WTC11 (cell line): ENCODE measurements at regions not wholly inside any gene's neighbourhood (a gene's known extent, or its start where the extent isn't known, plus 50 kb on each side); places are given as distances from the start of the nearest gene placed in this dataset.

Experiments used
- CREB1 ChIP-seq: sonication (generic); formaldehyde crosslinking; IDR thresholded peaks from 2 replicates; pipeline ENCODE4 v1.8.0; 2023; ENCODE audit warnings: mild to moderate bottlenecking, missing genetic modification reagents
- NFYB ChIP-seq: sonication (generic); formaldehyde crosslinking; conservative IDR thresholded peaks from 2 replicates; pipeline ENCODE4 v1.8.0; 2022; ENCODE audit warnings: low read depth, missing genetic modification reagents
- NR3C1 ChIP-seq: sonication (generic); formaldehyde crosslinking; conservative IDR thresholded peaks from 2 replicates; pipeline ENCODE4 v1.8.1; 2023; ENCODE audit warnings: low read depth, mild to moderate bottlenecking, missing genetic modification reagents
- TF ChIP-seq, protein P1 (sequence below): fragments of 200-600 bp; IDR thresholded peaks from 2 replicates; pipeline ENCODE4 v1.8.0; 2022; ENCODE audit warnings: antibody characterized with exemption

DNA sequence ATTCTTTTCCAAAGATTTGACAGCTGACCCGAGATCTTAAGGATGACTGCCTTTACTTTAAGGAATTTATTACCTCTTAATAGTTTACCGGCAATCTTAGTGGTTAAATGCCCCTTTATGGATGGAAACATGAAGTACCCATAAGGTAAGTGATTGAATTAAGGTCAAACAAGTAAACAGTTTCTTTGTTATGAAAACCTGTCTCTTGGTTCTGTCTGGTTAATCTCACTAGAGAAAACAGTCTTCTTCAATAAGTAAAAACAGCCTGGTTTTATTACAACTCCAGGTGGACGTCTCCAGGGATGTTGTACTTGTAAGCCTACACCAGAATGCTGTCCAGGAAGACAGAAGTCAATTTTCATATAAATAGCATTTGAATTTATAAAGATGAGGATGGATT lies 161.8 kb upstream of the MTPN start:
- no peak for TF ChIP-seq CREB1 (CRISPR knock-in tag)
- TF ChIP-seq, protein P1, sequence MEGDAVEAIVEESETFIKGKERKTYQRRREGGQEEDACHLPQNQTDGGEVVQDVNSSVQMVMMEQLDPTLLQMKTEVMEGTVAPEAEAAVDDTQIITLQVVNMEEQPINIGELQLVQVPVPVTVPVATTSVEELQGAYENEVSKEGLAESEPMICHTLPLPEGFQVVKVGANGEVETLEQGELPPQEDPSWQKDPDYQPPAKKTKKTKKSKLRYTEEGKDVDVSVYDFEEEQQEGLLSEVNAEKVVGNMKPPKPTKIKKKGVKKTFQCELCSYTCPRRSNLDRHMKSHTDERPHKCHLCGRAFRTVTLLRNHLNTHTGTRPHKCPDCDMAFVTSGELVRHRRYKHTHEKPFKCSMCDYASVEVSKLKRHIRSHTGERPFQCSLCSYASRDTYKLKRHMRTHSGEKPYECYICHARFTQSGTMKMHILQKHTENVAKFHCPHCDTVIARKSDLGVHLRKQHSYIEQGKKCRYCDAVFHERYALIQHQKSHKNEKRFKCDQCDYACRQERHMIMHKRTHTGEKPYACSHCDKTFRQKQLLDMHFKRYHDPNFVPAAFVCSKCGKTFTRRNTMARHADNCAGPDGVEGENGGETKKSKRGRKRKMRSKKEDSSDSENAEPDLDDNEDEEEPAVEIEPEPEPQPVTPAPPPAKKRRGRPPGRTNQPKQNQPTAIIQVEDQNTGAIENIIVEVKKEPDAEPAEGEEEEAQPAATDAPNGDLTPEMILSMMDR = no peak
- TF ChIP-seq NR3C1 = no peak
- no peak for TF ChIP-seq NFYB
